ENCODE measurements at regions not wholly inside any gene's neighbourhood (a gene's known extent, or its start where the extent isn't known, plus 50 kb on each side); places are given as distances from the start of the nearest gene placed in this dataset.

- no peaks in the 10 kb centered on the region for H3K36me3 ChIP-seq (replicated peaks; ENCODE audit: insufficient read depth, low read depth)
- TF ChIP-seq EZH2 (IDR thresholded peaks at IDR 0.05; ENCODE audit: borderline replicate concordance) (no peak), CTCF (IDR thresholded peaks at IDR 0.05; ENCODE audit: poor library complexity) (no peak), EZH2phosphoT487 (IDR thresholded peaks at IDR 0.05; ENCODE audit: low read depth, severe bottlenecking, unreplicated experiment) (no peak)
- no peaks in the 10 kb centered on the region for H4K20me1 ChIP-seq (ENCODE audit: insufficient read depth, poor library complexity, severe bottlenecking)
- H3K9me2 ChIP-seq (replicated peaks; ENCODE audit: insufficient read depth): no peaks in the 10 kb centered on the region
- H3K79me2 ChIP-seq: no peaks in the 10 kb centered on the region
- no peak overlapping the region for H3K4me2 ChIP-seq
- H2AFZ ChIP-seq: no peak overlapping the region
- no peaks in the 10 kb centered on the region for H3K27me3 ChIP-seq
- 86% methylated on average over 6 of the region's 6 CpGs for WGBS (ENCODE audit: low lambda C conversion rate, missing lambda C conversion rate)
- no peaks in the 10 kb centered on the region for H3K9me3 ChIP-seq (ENCODE audit: low read depth)
- no peaks in the 10 kb centered on the region for H3K4me1 ChIP-seq (ENCODE audit: insufficient read depth)
- DNase-seq (ENCODE audit: low spot score): no peak
- H3K27ac ChIP-seq: no peak overlapping the region
- H3K4me3 ChIP-seq: no peak overlapping the region
These were observed 137.2 kb downstream of the OMA1 start for GRCh38 chr1:58409336-58409735.

- TF ChIP-seq CTCF (IDR thresholded peaks at IDR 0.05; ENCODE audit: poor library complexity) (no peak), EZH2phosphoT487 (IDR thresholded peaks at IDR 0.05; ENCODE audit: low read depth, severe bottlenecking, unreplicated experiment) (no peak), EZH2 (IDR thresholded peaks at IDR 0.05; ENCODE audit: borderline replicate concordance) (no peak)
- H3K9me2 ChIP-seq (replicated peaks; ENCODE audit: insufficient read depth): no peaks in the 10 kb centered on the region
- H3K27me3 ChIP-seq: peaks cover 4% of the 10 kb centered on the region
- no peak overlapping the region for H2AFZ ChIP-seq
- WGBS (ENCODE audit: low lambda C conversion rate, missing lambda C conversion rate): 58% methylated on average over 12 of the region's 12 CpGs
- no peak overlapping the region for H3K27ac ChIP-seq
- H3K4me3 ChIP-seq: no peak overlapping the region
- no peaks in the 10 kb centered on the region for H3K36me3 ChIP-seq (replicated peaks; ENCODE audit: insufficient read depth, low read depth)
- H3K9me3 ChIP-seq (ENCODE audit: low read depth): no peaks in the 10 kb centered on the region
- no peak overlapping the region for H3K4me2 ChIP-seq
- H3K4me1 ChIP-seq (ENCODE audit: insufficient read depth): no peaks in the 10 kb centered on the region
- H3K79me2 ChIP-seq: no peaks in the 10 kb centered on the region
- no peaks in the 10 kb centered on the region for H4K20me1 ChIP-seq (ENCODE audit: insufficient read depth, poor library complexity, severe bottlenecking)
- no peak for DNase-seq (ENCODE audit: low spot score)
These were observed 140.0 kb downstream of the OMA1 start for GRCh38 chr1:58406301-58407071.

GRCh38 chr1:58405660-58406059 lies 140.9 kb downstream of the OMA1 start:
- Histone ChIP-seq H3K36me3 (replicated peaks; ENCODE audit: insufficient read depth, low read depth) (no peaks in the 10 kb centered on the region), H3K79me2 (no peaks in the 10 kb centered on the region)
- 92% methylated on average over 4 of the region's 4 CpGs for WGBS (ENCODE audit: low lambda C conversion rate, missing lambda C conversion rate)

More at GRCh38 chr1:58405660-58406059, 140.9 kb downstream of the OMA1 start:
- Histone ChIP-seq H3K9me3 (ENCODE audit: low read depth) (no peaks in the 10 kb centered on the region), H2AFZ (no peak overlapping the region), H3K4me3 (no peak overlapping the region), H3K27ac (no peak overlapping the region), H3K4me2 (no peak overlapping the region), H4K20me1 (ENCODE audit: insufficient read depth, poor library complexity, severe bottlenecking) (no peaks in the 10 kb centered on the region), H3K4me1 (ENCODE audit: insufficient read depth) (no peaks in the 10 kb centered on the region), H3K27me3 (peaks cover 4% of the 10 kb centered on the region), H3K9me2 (replicated peaks; ENCODE audit: insufficient read depth) (no peaks in the 10 kb centered on the region)
- no peak for TF ChIP-seq EZH2 (IDR thresholded peaks at IDR 0.05; ENCODE audit: borderline replicate concordance)
- no peak for TF ChIP-seq CTCF (IDR thresholded peaks at IDR 0.05; ENCODE audit: poor library complexity)
- no peak for TF ChIP-seq EZH2phosphoT487 (IDR thresholded peaks at IDR 0.05; ENCODE audit: low read depth, severe bottlenecking, unreplicated experiment)
- no peak for DNase-seq (ENCODE audit: low spot score)
